Tibial artery (tissue), 4 donors: ENCODE measurements at regions not wholly inside any gene's neighbourhood (a gene's known extent, or its start where the extent isn't known, plus 50 kb on each side); places are given as distances from the start of the nearest gene placed in this dataset.
A peak's percentile ranks its signal among the peaks of the same experiment; 100 is the strongest.
"Not testable (repeated sequence)": the region's sequence is repeated elsewhere in the genome, so short reads cannot be mapped to it uniquely, and the experiment has no call there.

Experiments
- DNase-seq, 2 donors: peaks; one replicate each; pipeline ENCODE4 v3.0.0-alpha.2; 2019
- H3K27ac ChIP-seq, 2 donors: fragments of 200-600 bp; sonication (generic) in 1 of 2; 1 replicate in 1 of 2; 2 replicates in 1 of 2; pipeline ENCODE4 v1.5.1; 2018 to 2019; ENCODE audit warnings: mild to moderate bottlenecking in 1 of 2
- H3K27me3 ChIP-seq, 2 donors: fragments of 200-600 bp; sonication (generic) in 1 of 2; one replicate each; pipeline versions ENCODE4 v1.5.1 to v1.6.0; 2016 to 2019
- H3K36me3 ChIP-seq, 3 donors: fragments of 200-600 bp; sonication (generic) in 2 of 3; one replicate each; pipeline ENCODE4 v1.5.1; 2016 to 2019; ENCODE audit warnings: mild to moderate bottlenecking in 2 of 3
- H3K4me1 ChIP-seq, 4 donors: fragments of 200-600 bp; sonication (generic) in 2 of 4; 1 replicate in 3 of 4; 2 replicates in 1 of 4; pipeline ENCODE4 v1.5.1; 2016 to 2019
- H3K4me3 ChIP-seq, 2 donors: fragments of 200-600 bp; sonication (generic) in 1 of 2; 1 replicate in 1 of 2; 2 replicates in 1 of 2; pipeline ENCODE4 v1.5.1; 2018 to 2019; ENCODE audit warnings: mild to moderate bottlenecking in 2 of 2
- H3K9me3 ChIP-seq, 3 donors: fragments of 200-600 bp; sonication (generic) in 1 of 3; one replicate each; pipeline ENCODE4 v1.5.1; 2016 to 2019
- intact Hi-C: fragments of 100-400 bp; cut with DNase I; formaldehyde crosslinking; loops from one replicate; pipeline ENCODE4 v1.15.0; 2023; ENCODE audit warnings: low total_unique reads
- TF ChIP-seq, protein P1 (sequence below), 2 experiments: fragments of 200-600 bp in 1 of 2; fragments of 450-650 bp in 1 of 2; IDR thresholded peaks; one replicate each; pipeline ENCODE4 v1.5.1; 2017 to 2019; ENCODE audit warnings: antibody characterized with exemption in 2 of 2, mild to moderate bottlenecking in 1 of 2, moderate library complexity in 1 of 2

DNA sequence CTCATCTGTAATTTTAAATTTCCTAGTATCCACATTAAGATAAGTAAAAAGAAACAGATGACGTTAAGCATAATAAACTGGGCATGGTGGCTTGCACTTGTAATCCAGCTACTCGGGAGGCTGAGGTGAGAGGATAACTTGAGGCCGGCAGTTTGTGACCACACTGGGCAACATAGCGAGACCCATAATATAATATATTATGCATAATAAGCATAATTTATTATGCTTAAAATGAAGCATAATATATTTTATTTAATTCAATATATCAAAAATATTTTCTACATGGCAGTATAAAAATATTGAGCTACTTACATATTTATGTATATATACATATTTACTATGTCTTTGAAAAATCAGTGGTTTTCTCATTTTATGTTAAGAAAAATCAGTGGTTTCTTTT, 128.3 kb downstream of the GOSR1 start:
- no peaks in the 10 kb centered on the region for H3K27me3 ChIP-seq
- H3K9me3 ChIP-seq: no peaks in the 10 kb centered on the region
- H3K4me3 ChIP-seq: no peak overlapping the region
- peaks cover 0 to under 1% (median 0%) of the 10 kb centered on the region in 3 donors for H3K36me3 ChIP-seq
- H3K27ac ChIP-seq: no peak overlapping the region
- intact Hi-C loops: no loop called here
- H3K4me1 ChIP-seq: peaks cover 0 to 11% (median 2%) of the 10 kb centered on the region in 4 donors
- no peak for DNase-seq
- TF ChIP-seq, protein P1, sequence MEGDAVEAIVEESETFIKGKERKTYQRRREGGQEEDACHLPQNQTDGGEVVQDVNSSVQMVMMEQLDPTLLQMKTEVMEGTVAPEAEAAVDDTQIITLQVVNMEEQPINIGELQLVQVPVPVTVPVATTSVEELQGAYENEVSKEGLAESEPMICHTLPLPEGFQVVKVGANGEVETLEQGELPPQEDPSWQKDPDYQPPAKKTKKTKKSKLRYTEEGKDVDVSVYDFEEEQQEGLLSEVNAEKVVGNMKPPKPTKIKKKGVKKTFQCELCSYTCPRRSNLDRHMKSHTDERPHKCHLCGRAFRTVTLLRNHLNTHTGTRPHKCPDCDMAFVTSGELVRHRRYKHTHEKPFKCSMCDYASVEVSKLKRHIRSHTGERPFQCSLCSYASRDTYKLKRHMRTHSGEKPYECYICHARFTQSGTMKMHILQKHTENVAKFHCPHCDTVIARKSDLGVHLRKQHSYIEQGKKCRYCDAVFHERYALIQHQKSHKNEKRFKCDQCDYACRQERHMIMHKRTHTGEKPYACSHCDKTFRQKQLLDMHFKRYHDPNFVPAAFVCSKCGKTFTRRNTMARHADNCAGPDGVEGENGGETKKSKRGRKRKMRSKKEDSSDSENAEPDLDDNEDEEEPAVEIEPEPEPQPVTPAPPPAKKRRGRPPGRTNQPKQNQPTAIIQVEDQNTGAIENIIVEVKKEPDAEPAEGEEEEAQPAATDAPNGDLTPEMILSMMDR (IDR thresholded peaks at IDR 0.05): no peak

DNA sequence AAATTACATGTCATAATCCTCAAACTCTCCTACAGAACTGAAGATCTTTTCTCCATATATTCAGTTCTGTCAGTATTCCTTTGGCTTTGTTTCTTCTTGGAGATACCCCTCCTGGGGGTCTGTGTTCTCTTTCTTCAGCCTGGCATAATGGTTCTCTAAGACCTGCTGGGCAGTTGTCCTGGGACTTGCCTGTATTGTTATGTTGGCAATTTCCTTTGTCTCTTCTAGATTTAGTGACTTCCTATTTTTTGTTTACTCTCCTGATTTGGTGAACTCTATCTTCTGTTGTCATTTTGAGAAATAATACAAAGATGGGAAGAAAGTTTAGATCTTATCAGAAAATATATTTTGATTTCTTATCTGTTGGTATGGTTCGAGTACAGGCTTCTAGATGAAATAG, 127.8 kb downstream of the GOSR1 start:
- no peak for DNase-seq
- Histone ChIP-seq H3K27ac (no peak overlapping the region), H3K9me3 (no peaks in the 10 kb centered on the region), H3K36me3 (no peaks in the 10 kb centered on the region), H3K4me1 (peaks cover 0 to 11% (median 2%) of the 10 kb centered on the region in 4 donors), H3K27me3 (no peaks in the 10 kb centered on the region), H3K4me3 (no peak overlapping the region)
- intact Hi-C loops: no loop called here
- TF ChIP-seq, protein P1 (IDR thresholded peaks at IDR 0.05): no peak

DNA sequence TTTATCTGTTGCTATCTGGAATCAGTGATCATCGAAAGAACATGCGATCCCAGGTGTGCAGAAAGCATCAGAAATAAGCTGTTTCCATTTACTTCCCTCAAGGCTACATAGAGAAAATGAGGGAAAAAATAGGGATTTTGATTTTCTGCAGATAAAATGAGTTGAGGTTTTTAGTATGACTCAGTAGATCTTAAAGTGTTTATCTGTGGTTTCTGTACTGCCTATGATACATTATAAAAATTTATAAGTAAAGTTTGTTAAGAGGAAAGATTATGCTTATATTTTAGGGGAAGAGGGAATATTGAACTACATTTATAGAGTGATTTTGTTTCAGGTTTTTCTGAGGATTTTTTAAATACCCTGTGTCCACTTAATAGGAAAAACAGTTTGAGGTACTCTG, 125.2 kb downstream of the GOSR1 start:
- peaks cover 0 to 11% (median 3%) of the 10 kb centered on the region in 4 donors for H3K4me1 ChIP-seq
- DNase-seq, H3K27ac ChIP-seq, H3K36me3 ChIP-seq, H3K27me3 ChIP-seq, intact Hi-C loops, H3K9me3 ChIP-seq: not testable (repeated sequence)
- H3K4me3 ChIP-seq: peak overlapping the region in 1 of 2 donors; percentile 90

DNA sequence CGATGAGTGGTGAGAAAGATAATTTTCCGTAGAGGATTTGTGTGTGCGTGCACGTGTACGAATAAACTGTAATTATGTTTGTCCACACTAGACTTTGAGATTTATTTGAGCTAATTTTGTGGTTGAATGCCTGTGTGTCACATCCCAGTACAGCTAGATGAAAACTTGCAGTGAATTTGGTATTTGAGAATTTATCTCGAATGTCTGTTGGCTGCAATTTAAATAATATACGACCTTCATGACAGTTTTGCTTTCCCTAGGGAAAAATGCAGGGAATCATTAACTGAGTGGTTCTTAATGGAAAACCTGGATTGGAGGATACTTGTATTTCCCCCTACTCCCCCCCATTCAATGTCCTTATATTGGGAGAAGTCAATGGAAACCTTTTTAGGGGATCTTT, 124.8 kb downstream of the GOSR1 start:
- Histone ChIP-seq H3K4me1 (peaks cover 0 to 11% (median 3%) of the 10 kb centered on the region in 4 donors), H3K4me3 (peak overlapping the region; percentile 90 to 94)
- H3K27ac ChIP-seq, H3K27me3 ChIP-seq, intact Hi-C loops, H3K9me3 ChIP-seq, H3K36me3 ChIP-seq, DNase-seq: not testable (repeated sequence)

DNA sequence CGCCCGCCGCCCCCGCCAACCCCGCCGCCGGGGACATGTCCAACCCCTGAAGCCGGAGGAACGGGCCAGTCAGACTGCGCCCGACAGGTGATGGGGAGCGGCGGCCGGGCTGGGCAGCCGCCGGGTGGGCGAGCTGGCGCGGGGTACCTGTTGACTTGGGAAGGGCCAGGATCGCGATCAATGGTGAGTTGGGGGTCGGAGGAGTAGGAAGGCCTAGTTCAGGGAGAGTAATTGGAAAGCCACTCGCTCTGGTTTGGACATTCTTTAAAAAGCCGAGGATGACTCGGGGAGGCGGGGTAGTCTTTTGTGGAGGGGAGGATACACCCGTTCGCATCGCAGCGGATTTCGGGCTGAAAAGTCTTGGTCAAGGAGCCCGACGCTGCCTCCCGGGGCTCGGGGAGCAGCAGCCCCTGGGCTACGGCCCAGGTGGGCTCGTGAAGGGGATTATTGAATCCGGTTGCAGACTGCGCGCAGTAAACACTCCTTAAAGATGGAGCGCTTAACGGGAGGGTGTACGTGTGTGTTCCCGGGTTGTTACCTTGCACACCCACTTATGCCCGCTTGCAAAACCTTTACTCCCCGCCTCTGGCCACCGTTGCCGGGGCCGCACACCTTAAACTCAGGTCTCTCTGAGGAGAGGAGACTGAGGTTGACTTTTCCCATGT, 123.8 kb downstream of the GOSR1 start:
- peak overlapping the region; percentile 90 to 94 for H3K4me3 ChIP-seq
- intact Hi-C loops: no loop called here
- peak overlapping the region; percentile 99 for H3K27ac ChIP-seq
- H3K27me3 ChIP-seq: no peaks in the 10 kb centered on the region
- H3K9me3 ChIP-seq: no peaks in the 10 kb centered on the region
- no peaks in the 10 kb centered on the region for H3K36me3 ChIP-seq
- peak in 1 of 2 donors; percentile 32 for DNase-seq
- H3K4me1 ChIP-seq: peaks cover 0 to 11% (median 3%) of the 10 kb centered on the region in 4 donors
- TF ChIP-seq, protein P1 (IDR thresholded peaks at IDR 0.05): no peak

DNA sequence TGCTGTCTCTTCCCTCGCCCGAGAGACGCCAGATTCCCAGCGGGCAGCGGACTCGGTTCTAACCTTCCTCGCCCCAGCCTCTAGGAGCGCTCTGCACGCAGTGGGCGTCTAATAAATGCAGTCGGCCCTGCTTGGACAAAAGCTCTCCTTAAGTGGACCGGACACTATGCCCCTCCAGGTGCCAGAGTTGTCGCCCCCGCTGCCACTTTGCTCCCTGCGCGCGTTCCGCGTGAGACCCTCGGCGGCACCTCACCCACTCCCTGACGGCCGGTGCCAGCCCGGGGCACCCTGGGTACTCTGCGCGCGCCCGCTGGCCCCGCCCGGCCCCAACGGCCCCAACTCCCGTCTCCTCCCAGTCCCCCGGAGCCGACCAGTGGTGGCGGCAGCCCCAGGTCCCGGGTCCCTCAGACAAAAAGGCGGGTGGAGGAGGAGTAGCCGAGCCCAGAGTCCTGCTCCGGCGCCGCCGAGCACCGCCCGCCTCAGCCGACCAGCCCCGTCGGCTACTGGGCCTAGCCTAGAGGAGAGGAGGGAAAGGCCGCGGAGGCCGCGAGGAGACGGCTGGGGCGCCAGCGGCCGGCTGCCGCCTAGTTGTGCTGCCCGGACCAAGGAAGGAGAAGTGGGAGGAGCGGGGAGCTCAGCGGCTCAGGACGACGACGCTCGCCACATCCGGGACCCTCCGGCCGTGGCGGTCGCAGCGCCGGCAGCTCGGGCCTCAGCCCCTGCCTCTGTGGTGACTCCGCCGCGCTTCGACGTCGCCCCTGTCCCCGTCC, 123.0 kb downstream of the GOSR1 start:
- Histone ChIP-seq H3K27me3 (no peaks in the 10 kb centered on the region), H3K9me3 (no peaks in the 10 kb centered on the region), H3K36me3 (no peaks in the 10 kb centered on the region), H3K4me1 (peaks cover 0 to 11% (median 3%) of the 10 kb centered on the region in 4 donors), H3K27ac (peak overlapping the region; percentile 99), H3K4me3 (peak overlapping the region; percentile 90 to 94)
- intact Hi-C loops: no loop called here
- TF ChIP-seq, protein P1 (IDR thresholded peaks at IDR 0.05): peak in 1 of 2 experiments; percentile 44
- DNase-seq: peak; percentile 73 to 90
